DND-41 (cell line): ENCODE measurements at regions not wholly inside any gene's neighbourhood (a gene's known extent, or its start where the extent isn't known, plus 50 kb on each side); places are given as distances from the start of the nearest gene placed in this dataset.

ENCODE experiments used
- ATAC-seq: fragments of 200-7000 bp; cut with Tn5 transposase; 3 replicates; pipeline ENCODE4 v1.9.1; 2021; ENCODE audit warnings: low read depth; ENCODE audit not compliant: insufficient read depth
- DNase-seq: peaks from one replicate; pipeline ENCODE4 v3.0.0-alpha.2; 2020
- H2AFZ ChIP-seq: 2 replicates; pipeline ENCODE4 v1.6.0; 2012; ENCODE audit warnings: low read depth, low read length
- H3K27ac ChIP-seq: 2 replicates; pipeline ENCODE4 v1.5.1; 2012; ENCODE audit warnings: low read length, inconsistent platforms
- H3K27me3 ChIP-seq: fragments of 200-600 bp; sonication (generic); 2 replicates; pipeline ENCODE4 v1.6.0; 2012; ENCODE audit warnings: low read length, mild to moderate bottlenecking, inconsistent platforms; ENCODE audit not compliant: insufficient read depth, poor library complexity
- H3K36me3 ChIP-seq: 2 replicates; pipeline ENCODE4 v1.5.1; 2012; ENCODE audit warnings: low read length, inconsistent platforms; ENCODE audit not compliant: insufficient read depth
- H3K4me1 ChIP-seq: 2 replicates; pipeline ENCODE4 v1.5.1; 2012; ENCODE audit warnings: mild to moderate bottlenecking, low read length; ENCODE audit not compliant: insufficient read depth
- H3K4me2 ChIP-seq: 2 replicates; pipeline ENCODE4 v1.6.0; 2012; ENCODE audit warnings: mild to moderate bottlenecking, moderate library complexity, low read length, inconsistent platforms; ENCODE audit not compliant: insufficient read depth
- H3K4me3 ChIP-seq, 2 experiments: fragments of 200-600 bp in 1 of 2; shearing (Covaris generic) in 1 of 2; 2 replicates each; pipeline ENCODE4 v1.5.1; 2012 to 2016; ENCODE audit warnings: inconsistent platforms in 2 of 2, low read length in 2 of 2, mild to moderate bottlenecking in 2 of 2, low read depth in 1 of 2, moderate library complexity in 1 of 2
- H3K79me2 ChIP-seq: 2 replicates; pipeline ENCODE4 v1.6.0; 2012; ENCODE audit warnings: low read length, inconsistent platforms; ENCODE audit not compliant: insufficient read depth
- H3K9ac ChIP-seq: 2 replicates; pipeline ENCODE4 v1.6.0; 2012; ENCODE audit warnings: low read depth, mild to moderate bottlenecking, inconsistent platforms, low read length, moderate library complexity
- H3K9me3 ChIP-seq: 2 replicates; pipeline ENCODE4 v1.5.1; 2012; ENCODE audit warnings: low read length, moderate library complexity, mild to moderate bottlenecking, inconsistent platforms; ENCODE audit not compliant: insufficient read depth, severe bottlenecking
- H4K20me1 ChIP-seq: 2 replicates; pipeline ENCODE4 v1.6.0; 2012; ENCODE audit warnings: low read length; ENCODE audit not compliant: insufficient read depth
- EZH2 ChIP-seq: IDR thresholded peaks from 3 replicates; pipeline ENCODE4 v1.6.1; 2012; ENCODE audit warnings: borderline replicate concordance, low read depth, mild to moderate bottlenecking, moderate library complexity, low read length, inconsistent platforms; ENCODE audit not compliant: severe bottlenecking
- TF ChIP-seq, protein P1 (sequence below): IDR thresholded peaks from 2 replicates; pipeline ENCODE4 v1.5.1; 2012; ENCODE audit warnings: borderline replicate concordance, low read length, moderate library complexity, mild to moderate bottlenecking; ENCODE audit not compliant: poor library complexity, severe bottlenecking; ENCODE audit errors: extremely low read depth

DNA sequence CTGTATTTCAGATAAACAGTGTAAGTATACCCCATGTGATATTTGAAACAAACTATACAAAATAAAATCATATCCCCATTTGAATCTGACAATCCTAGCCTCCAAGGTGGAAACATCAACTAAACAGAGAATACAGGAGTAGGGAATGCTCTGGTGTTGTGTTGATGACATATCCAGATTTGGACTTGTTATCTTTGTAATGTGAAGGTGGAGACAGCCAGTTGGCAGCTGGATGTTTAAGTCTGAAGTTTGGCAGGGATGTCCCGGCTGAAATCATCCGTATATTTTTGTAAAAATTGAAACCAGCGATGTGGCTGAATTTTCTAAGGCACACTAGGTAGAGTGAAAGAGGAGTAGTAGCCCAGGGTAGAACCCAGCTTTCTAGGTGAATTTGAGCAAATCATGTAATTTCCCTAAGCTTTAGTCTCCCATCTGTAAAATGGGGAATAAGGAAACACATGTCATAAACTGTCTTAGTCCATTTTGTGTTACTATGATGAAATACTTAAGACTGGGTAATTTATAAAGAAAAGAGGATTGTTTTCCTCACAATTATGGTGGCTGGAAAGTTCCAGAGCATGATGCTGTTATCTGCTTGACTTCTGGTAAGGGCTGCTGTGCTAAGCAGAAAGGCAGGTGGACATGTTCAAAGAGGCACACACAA, 246.6 kb upstream of the APCDD1 start:
- Histone ChIP-seq H3K9me3 (no peaks in the 10 kb centered on the region), H3K4me3 (no peak overlapping the region), H3K4me2 (no peak overlapping the region), H2AFZ (no peak overlapping the region), H3K79me2 (no peaks in the 10 kb centered on the region), H3K4me1 (peaks cover 4% of the 10 kb centered on the region), H4K20me1 (no peaks in the 10 kb centered on the region), H3K27me3 (no peaks in the 10 kb centered on the region), H3K36me3 (no peaks in the 10 kb centered on the region), H3K9ac (no peak overlapping the region), H3K27ac (no peak overlapping the region)
- DNase-seq (no peak), ATAC-seq (no peak)
- no peak for TF ChIP-seq EZH2
- TF ChIP-seq, protein P1, sequence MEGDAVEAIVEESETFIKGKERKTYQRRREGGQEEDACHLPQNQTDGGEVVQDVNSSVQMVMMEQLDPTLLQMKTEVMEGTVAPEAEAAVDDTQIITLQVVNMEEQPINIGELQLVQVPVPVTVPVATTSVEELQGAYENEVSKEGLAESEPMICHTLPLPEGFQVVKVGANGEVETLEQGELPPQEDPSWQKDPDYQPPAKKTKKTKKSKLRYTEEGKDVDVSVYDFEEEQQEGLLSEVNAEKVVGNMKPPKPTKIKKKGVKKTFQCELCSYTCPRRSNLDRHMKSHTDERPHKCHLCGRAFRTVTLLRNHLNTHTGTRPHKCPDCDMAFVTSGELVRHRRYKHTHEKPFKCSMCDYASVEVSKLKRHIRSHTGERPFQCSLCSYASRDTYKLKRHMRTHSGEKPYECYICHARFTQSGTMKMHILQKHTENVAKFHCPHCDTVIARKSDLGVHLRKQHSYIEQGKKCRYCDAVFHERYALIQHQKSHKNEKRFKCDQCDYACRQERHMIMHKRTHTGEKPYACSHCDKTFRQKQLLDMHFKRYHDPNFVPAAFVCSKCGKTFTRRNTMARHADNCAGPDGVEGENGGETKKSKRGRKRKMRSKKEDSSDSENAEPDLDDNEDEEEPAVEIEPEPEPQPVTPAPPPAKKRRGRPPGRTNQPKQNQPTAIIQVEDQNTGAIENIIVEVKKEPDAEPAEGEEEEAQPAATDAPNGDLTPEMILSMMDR, result no peak

DNA sequence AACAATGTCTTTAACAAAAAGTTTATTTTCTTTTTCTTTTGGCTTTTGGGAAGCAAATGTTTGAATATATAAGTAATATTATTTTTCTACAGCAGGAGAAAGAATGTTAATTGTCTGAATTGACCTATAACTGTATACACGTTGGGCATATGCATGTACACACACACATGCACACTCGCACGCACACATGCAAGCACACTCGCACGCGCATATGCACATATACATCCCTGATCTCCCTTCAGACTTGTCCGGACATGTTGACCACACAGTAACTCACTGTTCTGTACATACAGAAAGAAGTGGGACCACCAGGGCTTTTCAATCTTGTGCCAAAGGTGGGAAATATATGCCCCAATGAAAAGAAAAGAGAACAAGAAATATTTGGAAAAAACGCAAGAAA, 245.1 kb upstream of the APCDD1 start:
- Histone ChIP-seq H3K36me3 (no peaks in the 10 kb centered on the region), H3K4me3 (no peak overlapping the region), H3K4me2 (no peak overlapping the region), H3K27ac (no peak overlapping the region), H3K4me1 (peaks cover 17% of the 10 kb centered on the region), H3K9ac (no peak overlapping the region), H3K27me3 (no peaks in the 10 kb centered on the region), H3K79me2 (no peaks in the 10 kb centered on the region), H4K20me1 (no peaks in the 10 kb centered on the region), H3K9me3 (no peaks in the 10 kb centered on the region), H2AFZ (no peak overlapping the region)
- ATAC-seq (no peak), DNase-seq (no peak)
- TF ChIP-seq EZH2, result no peak

DNA sequence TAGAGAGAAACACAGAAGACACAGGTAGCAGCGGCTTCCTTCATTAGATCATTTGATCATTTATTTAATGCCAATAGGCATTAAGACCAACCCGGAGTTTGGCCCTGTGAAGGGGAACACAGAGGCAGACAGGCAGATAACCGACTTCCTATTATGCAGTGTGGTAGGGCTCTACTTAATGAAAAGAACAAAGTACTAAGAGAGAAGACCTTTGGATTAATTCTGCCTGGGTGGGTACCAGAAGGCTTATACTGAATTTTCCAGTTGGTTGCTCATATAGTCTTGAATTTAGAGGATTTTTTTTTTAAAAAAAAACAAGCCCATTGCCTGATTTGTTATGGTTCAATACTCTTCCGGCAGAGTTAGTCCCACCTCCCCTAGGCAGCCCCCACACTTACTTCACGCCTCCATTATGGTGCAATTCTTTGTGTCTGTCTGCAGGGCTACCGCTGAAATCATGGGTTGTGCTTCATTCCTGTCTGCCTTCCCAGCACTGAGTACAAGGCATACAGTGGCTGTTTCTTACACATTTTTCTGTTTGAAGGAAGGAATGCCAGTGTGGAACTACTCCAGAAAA, 244.3 kb upstream of the APCDD1 start:
- H3K9me3 ChIP-seq, result no peaks in the 10 kb centered on the region
- TF ChIP-seq, protein P1, result no peak
- TF ChIP-seq EZH2, result no peak
- H2AFZ ChIP-seq, result no peak overlapping the region
- no peaks in the 10 kb centered on the region for H3K79me2 ChIP-seq
- H3K36me3 ChIP-seq, result no peaks in the 10 kb centered on the region
- H3K9ac ChIP-seq, result no peak overlapping the region
- H3K27me3 ChIP-seq, result no peaks in the 10 kb centered on the region
- no peak overlapping the region for H3K4me3 ChIP-seq
- H3K4me1 ChIP-seq, result peaks cover 24% of the 10 kb centered on the region
- ATAC-seq (no peak), DNase-seq (no peak)
- H3K27ac ChIP-seq, result no peak overlapping the region
- no peak overlapping the region for H3K4me2 ChIP-seq
- no peaks in the 10 kb centered on the region for H4K20me1 ChIP-seq

DNA sequence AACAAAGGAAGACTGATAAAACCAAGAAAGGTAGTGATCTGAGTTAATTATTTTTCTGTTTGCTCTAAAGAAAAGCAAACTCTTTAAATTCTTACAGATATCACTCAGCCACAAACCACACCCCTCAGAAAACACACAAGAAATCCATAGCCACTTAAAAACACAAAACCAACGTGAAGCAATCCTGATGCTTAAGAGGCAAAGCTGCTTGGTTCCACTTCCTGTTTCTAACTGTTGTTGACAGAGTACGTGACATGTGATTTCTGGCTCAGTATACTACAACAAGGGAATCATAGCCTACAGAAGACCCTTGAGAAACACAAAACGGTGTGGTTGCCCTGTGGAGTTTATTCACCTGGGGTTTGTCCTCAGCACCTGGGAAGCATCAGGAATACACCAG, 240.9 kb upstream of the APCDD1 start:
- peak overlapping the region; percentile 80 for H3K27ac ChIP-seq
- DNase-seq (peak; percentile 49), ATAC-seq (peak; percentile 100)
- H3K27me3 ChIP-seq, result no peaks in the 10 kb centered on the region
- no peaks in the 10 kb centered on the region for H3K79me2 ChIP-seq
- peak overlapping the region; percentile 71 for H2AFZ ChIP-seq
- H3K9ac ChIP-seq, result peak overlapping the region; percentile 26; the same call in 1 of the 2 replicates
- no peaks in the 10 kb centered on the region for H3K36me3 ChIP-seq
- peaks cover 29% of the 10 kb centered on the region for H3K4me1 ChIP-seq
- H3K4me2 ChIP-seq, result peak overlapping the region; percentile 48
- no peak for TF ChIP-seq EZH2
- TF ChIP-seq, protein P1, result no peak
- H4K20me1 ChIP-seq, result no peaks in the 10 kb centered on the region
- H3K4me3 ChIP-seq, result 0 out of 4 replicates have a peak overlapping the region, but pooled peaks of 1 of the 2 experiments have one; percentile 31
- peaks cover 3% of the 10 kb centered on the region for H3K9me3 ChIP-seq
